EL (cell line): ENCODE measurements at regions not wholly inside any gene's neighbourhood (a gene's known extent, or its start where the extent isn't known, plus 50 kb on each side); places are given as distances from the start of the nearest gene placed in this dataset.

ENCODE experiments used
- DNase-seq: peaks from one replicate; pipeline ENCODE4 v3.0.0-alpha.2; 2016

DNA sequence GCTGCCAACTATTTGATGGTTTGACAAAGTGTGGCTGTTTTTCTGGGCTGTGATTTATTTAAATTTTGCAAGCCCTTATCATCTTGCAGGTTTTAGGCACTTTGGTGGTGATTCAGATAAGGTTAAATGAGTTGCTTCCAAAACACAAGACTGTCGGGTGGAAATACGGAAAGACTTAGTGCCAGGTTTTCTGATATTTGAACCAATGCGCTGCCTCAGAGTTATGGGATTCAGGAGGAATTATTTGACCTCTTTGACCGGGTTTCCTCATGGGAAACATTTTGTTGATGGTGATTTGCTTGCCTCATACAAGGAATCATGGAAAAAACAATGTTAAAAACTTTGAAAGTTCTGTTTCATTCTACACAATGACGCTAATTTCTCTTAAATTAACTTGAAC lies 136.1 kb upstream of the MAP9 start:
- DNase-seq, result no peak

DNA sequence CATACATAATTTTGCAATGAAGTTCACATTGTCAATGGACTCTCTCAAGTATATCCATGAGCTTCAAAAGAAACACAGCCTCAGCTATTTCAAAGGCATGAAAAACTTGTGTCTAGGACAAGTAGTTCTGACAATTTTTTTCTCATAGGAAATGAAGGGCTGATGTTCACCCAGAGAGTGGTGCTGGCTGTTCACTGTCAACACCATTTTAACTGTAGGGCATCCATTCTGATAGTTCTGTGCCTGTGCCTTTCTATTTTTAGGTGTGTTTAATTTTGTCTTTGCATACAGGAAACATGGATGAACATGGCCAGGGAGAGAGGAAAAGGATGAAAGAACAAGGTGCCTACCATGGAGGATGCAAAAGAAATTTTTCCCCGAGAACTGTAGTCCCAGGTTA lies 135.3 kb upstream of the MAP9 start:
- DNase-seq, result no peak

DNA sequence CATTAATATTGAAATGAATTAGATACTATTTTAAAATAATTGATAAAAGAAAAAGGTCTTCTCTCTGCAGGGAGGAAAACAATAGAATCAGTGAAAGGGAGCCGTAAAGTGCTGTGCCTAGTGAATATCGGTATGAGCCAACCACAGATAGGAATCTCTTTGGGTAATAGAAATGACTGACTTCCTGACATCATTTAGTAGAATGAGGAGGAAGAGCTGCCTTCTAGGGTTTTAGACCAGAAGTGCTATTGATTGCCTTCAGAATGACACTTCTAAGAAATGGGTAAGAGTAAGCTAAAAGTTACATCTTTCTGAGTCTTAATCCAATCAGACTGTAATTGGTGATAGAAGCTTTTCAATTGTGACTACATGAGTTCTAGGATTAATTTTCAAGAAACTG lies 134.0 kb upstream of the MAP9 start:
- no peak for DNase-seq

DNA sequence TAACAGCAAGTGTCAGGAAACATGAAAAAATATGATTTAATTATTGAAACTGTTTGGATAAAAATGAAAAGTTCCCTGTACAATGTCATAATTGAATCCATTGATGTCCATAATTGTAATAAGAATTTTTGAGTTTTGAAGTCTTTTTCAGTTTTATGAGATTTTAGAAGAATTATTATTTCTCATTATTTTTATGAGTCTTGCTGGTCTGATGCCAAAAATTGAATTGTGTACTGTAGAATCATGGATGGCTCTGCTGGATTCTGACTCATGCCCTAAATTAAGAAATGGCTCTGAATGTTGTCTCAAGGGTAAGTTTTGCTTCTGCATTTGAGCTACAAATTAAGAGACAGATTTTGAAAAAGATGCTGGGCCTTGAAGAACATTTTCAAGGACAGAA lies 132.8 kb upstream of the MAP9 start:
- DNase-seq, result no peak

DNA sequence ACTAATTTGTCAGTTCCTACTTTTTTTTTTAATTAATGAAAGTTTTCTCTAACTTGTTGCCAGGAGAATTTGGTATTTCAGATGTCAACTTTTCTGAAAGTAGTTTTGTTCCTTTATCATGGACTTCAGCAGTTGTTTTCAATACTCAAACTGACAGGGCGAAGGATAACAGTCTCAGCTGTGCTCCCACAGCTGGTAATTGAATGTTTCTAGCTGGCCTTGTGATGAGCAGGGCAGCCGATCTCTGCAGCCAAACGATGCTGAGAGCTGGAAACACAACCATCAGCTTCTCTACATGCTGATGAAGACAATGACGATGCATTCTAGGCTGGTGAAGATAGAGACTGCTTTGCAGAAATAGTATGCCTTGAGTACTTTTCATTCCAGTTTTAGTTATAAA lies 130.0 kb upstream of the MAP9 start:
- DNase-seq, result no peak

DNA sequence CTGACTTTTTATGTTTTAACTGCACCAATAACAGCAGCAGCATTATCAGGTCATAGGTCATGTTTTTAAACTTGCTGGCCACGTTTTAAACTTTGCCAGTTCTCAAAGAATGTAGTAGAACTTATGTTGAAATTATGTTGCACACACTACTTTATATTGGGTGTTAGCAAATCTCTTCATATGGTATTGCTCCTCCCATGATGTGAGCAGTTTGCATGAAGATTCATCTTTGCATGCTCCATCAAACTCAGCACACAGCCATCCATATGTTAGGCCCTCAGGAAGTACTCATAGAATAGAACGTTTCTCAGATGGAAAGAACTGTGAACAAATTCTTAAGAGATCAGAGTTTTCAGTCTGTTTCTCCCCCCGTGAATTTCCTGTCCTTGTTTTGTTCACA lies 128.6 kb upstream of the MAP9 start:
- DNase-seq, result no peak

DNA sequence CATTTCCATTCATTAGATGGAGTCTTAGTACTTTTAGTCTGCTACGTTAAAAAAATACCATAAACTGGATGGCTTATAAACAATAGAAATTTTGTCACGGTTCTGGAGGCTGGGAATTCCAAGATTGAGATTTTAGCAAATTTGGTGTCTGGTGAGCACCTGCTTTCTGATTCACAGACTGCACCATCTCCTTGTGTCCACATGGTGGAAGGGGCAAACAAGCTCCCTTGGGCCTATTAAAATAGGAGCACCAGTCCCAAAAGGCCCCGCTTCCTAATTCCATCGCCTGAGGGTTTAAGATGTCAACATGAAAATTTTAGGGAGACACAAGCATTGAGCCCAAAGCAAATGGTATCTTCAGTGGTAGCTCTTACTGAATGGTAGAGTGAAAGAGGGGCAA lies 120.5 kb upstream of the MAP9 start:
- no peak for DNase-seq

DNA sequence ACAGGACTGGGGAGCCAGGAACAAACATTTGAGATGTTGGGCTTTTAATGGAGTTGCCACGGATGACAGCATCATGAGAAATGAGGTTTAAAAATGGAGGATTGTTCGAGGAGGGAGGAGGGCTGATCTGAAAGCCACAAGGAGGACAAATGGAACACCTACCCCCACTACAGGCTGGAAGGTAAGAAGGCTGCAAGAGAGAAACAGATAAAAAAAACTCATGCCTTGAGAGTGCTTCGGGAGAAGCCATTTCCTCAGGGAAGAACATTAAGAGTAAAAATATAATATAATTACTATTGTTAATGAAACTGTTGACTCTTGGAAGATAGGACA lies 119.5 kb upstream of the MAP9 start:
- no peak for DNase-seq

DNA sequence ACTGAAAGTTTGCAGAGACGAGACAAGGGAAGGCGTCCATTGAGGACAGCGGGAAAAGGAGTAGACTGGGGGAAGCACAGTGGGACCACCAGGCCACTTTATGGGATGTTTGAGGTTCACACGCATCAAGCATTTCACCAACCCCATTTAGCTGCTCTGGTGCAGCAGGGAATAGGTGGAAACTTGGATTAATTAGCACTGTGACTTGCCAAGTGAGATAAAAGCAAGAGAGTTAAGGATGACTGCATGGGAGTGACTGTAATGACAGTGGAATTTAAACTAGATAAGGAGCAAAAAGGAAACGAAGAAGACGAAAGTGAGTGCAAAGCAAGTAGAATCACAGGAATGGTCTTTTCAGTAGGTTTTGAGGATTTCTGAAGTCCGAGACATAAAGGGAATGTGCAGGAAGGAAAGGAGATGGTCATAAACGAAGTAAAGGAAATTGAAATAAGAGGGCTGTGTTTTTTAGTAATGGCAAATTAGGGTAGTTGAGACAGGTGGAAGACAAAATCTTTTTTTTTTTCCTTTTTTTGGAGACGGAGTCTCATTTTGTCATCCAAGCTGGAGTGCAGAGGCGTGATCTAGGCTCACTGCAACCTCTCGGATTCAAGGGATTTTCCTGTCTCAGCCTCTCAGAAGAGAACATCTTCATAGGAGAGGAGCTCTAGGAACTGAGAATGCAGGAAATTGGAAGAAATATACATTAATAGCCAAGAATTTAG lies 119.0 kb upstream of the MAP9 start:
- DNase-seq, result no peak

DNA sequence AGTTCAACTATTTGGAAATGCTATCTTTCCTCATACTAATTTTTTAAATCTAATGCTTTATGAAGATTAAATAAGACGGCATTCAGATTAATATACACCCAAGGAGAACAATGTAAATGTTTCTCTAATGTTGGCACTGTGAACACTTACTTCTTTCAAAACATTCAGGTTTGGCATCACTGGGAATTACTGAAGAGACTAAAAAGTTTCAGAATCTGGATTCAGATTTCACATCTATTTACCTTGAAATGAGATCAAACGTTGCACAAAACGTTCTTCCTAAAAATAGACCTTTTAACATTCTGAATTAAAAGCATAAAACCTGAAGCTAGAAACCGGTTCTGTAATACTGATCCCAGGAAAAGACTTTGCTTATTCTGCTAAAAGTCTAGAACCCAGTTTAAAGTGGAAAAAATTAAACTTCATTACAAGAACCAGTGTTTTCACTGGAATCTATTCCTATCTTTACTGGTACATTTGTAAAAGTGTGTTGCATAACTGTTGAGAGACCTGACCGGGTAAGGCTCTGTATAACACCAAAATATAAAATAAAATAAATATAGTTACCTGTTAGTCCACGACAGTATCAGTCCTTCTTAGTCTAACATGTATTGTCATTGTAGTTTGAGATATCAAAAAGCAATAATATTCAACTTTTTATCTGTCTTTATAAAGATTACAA lies 117.4 kb upstream of the MAP9 start:
- DNase-seq, result no peak

DNA sequence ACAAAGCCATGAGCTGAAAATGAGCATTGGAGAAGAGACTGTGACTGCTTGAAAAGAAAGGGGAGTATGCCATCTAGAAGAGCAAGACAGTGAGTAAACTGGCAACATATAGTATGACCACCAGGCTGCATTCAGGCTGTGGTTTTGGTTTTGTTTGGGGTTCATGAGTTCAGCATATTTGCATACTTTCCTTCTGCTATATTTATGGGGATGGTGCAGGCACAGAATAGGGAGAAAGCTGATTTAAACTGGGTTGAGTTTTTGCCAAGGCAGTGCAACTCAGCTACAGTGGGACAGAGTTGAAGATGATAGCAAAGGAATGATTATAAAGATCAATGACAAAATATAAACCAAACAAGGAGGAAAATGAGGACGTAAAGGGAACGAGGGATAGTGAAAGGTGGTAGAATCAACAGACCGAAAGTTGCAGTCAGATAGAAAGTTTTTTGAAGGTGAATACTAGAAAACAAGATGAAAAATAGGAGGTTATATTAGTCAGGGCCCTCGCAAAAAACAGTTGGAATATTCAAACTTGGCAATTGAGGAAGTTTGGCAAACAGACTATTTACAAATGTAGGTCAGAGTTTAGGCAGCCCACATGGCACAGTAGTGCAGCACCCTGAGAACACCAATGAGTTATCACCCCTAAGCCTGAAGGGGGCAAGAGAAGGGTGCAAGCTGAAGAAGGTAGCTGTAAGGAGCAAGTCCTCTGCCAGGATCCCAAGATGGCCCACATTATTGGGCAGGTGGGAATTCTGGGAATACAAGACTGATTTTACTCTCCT lies 114.8 kb upstream of the MAP9 start:
- no peak for DNase-seq

DNA sequence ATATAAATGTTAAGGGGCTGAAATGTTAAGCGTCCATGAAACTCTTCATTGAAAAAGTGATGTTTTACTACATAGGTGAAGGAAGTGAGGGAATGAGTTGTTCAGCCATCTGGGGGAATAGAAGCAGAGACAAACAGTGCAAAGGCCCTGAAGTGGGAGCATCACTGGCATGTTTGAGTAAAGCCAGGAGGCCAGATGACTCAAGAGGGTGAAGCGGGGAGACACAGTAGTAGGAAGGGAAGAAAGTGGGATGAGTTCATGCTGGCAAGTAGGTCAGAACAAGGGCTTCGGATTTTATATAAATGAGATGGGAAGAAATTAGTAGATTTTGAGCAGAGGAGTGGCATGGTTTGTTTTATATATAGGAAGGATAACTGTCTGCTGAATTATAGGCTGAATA lies 112.5 kb upstream of the MAP9 start:
- DNase-seq, result no peak

DNA sequence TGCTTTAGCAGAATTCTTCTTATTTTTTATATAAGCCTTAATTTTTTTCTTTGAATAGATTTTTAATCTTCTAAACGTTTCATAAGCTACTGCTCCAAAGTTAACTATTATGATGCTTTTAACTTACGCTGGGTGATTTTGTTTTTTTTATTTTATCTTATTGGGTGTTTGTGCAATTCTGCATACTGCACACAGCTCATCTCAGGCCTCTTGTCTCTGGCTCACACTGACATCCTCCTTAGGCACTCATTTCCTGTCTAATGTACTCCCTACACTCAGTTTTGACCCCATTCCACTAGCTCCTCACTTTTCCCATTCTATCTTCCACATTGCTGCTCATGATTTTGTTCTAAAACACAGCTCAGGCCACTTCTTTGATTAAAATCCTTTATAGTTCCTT lies 111.9 kb upstream of the MAP9 start:
- DNase-seq, result no peak

DNA sequence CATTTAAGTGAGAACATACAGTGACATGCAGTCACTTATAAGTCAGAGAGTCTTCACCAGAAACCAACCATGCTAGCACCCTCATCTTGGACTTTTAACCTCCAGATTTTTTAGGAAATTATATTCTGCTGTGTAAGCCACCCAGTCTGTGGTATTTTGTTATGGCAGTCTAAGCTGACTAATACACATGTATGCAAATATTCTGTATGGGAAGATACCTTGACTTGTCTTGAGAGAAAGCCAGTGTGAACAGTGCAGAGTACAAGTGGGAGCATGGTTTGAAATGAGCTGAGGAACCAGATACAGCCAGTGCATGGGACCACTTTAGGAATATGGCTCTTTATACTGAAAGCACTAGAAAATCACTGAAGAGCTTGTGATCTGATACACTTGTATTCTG lies 110.4 kb upstream of the MAP9 start:
- DNase-seq, result no peak

DNA sequence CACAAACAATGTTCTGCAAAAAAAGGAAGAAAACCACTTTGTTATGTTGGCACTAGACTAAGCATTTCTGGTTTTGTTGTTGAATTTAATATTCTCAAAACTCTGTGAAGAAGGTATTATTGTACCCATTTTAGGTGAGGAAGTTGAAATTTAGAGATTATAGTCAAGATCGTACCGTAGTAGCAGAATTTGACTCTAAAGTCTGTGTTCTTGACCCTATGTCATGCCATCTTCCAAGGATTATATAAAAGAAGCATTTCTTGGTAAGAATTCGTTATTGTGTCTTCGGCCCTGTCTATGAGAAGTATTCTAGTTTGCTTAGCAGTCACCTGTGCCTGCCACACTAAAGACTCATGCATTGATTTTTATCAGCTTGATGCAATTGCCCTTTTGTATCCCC lies 104.4 kb upstream of the MAP9 start:
- DNase-seq, result no peak

DNA sequence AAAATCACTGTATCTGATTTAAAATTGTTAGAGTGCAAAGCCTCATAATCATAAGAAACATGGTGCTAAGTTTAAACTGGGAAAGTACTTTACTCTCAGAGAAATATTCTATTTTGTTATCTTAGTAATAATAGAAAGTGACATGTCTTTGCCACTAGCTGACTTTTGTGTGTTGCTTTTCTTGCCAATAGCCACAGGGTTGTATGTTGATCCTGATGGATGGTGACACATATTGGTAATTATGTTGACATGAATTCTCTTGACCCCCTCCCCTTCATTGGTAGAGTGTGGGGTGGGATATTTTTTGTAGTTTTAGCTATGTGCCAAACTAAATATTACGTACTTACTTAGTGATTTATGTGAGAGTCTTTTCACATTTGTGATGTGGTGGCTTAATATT lies 103.1 kb upstream of the MAP9 start:
- no peak for DNase-seq

DNA sequence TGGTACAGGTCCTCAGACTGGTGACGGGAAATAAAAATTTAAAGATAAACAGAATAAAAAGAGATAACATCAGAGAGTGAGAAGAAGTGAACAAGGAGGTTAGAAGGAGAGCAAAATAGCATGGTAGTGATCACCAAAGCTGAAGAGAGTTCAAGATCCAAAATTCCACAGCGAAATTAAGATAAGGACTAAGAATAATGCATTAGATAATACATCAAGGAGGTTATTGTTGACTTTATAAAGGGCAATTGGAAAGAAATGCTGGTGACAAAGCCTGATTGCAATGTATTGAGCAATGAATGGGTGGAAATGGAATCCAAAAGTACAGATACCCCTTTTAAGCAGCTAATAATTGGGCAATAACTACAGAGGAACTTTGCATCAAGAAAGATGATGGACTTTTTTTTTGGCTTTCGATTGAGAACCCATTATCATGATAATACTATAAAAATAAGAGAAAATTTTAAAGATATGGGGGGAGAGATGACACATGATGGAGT lies 101.6 kb upstream of the MAP9 start:
- DNase-seq, result peak; percentile 5

DNA sequence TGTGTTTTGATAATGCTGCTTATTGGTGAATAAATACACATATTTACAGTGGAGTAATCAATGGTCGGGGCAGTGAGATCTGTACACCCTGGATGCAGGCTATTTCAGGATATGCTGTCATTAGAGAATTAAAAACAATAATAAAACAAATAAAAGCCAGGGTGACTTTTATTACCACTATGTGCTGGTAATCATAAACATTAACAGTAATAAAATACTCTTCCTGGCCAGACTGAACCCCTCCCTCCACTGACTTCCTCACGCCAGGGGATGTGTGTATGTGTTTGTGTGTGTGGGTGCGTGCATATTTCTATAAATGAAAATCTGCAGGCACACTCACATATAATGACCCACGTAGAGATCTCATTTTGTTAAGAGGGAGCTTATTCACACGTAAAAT lies 98.0 kb upstream of the MAP9 start:
- DNase-seq, result no peak

DNA sequence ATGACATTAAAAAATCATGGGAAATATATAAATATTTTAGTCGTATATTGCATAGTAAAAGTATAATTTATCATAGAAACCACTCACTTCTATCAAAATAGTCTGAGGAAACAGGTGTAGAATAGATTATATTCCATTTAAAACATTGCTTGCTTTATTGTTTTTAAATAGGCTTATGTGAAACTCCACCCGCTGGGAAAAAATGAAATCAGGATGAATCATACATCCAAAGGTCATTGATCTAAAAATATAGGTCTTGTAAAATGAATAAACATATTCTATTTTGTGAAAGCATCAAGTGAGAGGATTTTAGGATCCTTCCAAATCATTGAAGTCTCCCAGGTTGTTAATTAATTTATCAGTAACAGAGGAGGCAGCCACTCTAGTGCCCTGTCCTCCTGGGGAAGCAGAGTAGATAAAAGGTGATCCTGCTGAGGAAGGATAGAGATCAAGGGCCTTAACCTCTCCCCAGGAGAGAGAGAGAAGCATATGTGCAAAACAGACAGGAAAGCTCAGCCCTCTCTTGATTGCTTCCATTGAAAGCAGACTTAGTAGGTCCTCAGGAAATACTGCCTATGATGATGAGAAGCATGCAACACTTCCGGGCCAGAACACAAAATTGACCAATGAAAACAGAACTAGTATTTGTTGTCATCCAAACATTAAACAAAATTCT lies 96.8 kb upstream of the MAP9 start:
- no peak for DNase-seq

DNA sequence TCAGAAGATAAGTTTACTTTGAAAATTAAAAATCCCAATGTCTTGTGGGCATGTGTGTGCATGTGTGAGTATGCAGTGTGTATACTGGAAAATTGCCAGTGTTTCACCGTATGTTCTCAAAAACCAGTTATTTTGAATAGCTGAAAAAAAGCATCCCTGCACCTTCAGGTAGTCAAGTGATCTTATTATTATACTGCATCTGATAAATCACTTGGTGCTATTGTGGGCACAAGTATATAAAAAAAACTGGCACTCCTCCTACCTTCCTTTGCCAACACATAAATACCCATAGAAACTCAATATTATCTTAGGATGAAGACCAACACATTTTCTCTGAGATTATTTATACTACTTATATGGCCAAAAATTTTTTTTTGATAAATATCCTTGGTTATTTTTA lies 91.5 kb upstream of the MAP9 start:
- no peak for DNase-seq

DNA sequence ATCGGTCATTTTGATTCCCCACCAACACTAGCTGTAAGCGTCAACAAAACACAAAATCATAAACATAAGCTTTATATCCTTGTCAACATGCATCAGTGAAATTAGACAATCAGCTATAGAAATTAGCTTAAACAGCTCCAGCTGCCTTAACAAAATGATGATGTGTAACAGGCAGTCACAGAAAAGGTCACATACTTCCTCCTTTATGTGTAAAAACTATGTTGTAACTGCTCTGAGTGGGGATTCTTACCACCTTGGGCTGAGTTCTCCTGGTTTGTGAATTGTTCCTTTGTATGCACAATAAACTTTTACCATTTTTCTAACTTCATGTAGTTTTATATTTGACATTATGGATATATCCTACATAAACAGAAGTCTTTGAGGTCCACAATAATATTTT lies 73.9 kb upstream of the MAP9 start:
- no peak for DNase-seq

DNA sequence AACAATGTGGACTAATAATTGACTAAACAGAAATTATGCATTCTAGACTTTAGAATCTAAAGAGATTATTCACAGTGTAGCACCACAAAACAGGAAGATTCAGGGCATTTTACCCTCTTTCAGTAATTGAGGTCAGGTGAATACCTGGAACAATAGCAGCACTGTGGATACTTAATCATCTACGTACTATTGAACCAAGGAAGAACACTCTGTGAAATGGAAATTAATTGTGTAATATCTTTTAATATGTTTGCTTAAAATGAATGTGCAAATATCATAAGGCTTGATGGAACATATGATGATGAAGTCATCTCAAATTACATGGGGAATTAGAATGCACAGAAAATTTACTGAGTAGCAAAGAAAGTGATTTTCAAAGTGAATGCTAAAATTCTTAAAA lies 68.5 kb upstream of the MAP9 start:
- no peak for DNase-seq

DNA sequence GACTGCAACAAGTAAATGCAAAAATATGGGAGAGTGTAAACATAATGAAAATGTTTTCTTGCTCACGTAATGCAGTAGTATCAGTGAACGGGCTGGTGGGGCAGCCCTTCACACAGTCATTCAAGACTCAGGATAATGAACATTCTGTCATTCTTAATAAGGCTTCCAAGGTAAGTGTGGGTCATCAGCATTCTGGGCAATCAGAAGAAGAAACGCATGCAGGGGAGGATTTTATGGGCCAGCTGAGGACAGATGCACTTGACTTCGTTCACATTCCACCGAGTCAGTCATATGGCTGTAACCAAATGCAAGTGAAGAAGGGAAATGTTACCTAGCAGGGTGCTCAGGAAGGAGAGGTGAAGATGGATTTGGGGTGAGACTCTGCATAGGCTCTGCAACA lies 68.0 kb upstream of the MAP9 start:
- no peak for DNase-seq
